ENCODE measurements at regions not wholly inside any gene's neighbourhood (a gene's known extent, or its start where the extent isn't known, plus 50 kb on each side); places are given as distances from the start of the nearest gene placed in this dataset.

DNA sequence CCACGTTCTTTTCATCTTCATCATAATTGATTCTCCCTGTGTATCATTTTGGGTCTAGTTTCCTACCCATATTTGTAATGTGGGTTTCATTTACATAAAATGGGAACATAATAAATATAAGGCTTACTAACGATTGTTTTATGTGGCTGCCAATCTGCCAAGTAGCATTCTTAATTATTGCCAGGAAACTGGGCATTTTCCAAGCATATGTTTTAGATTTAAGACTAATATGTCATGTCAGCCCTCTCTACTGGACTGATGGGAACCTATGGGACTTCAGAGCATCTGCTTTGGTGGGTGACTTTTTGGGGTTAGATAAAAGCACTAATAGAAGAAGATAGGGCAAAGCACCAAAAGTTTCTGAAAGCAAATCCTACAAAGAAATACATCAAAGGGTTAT lies 157.5 kb downstream of the TBX18 start:
- TF ChIP-seq POLR2A (IDR thresholded peaks at IDR 0.05; ENCODE audit: low read depth, low read length) = no peak
- TF ChIP-seq TAF1 (IDR thresholded peaks at IDR 0.05; ENCODE audit: borderline replicate concordance, low read depth, low read length) = no peak
- TF ChIP-seq POLR2AphosphoS5 (IDR thresholded peaks at IDR 0.05; ENCODE audit: low read depth, low read length) = no peak
